ENCODE measurements at regions not wholly inside any gene's neighbourhood (a gene's known extent, or its start where the extent isn't known, plus 50 kb on each side); places are given as distances from the start of the nearest gene placed in this dataset.

- no peak overlapping the region for H3K9ac ChIP-seq
- H3K9me3 ChIP-seq (replicated peaks in 1 of 11), result no peaks in the 10 kb centered on the region
- H4K20me1 ChIP-seq, result no peaks in the 10 kb centered on the region
- H3K27ac ChIP-seq, result no peak overlapping the region
- no peak overlapping the region for H3K4me2 ChIP-seq
- no peaks in the 10 kb centered on the region for H3K27me3 ChIP-seq
- TF ChIP-seq Cebpa-rat (IDR thresholded peaks at IDR 0.05), result no peak
- H3K4me3 ChIP-seq, result no peak overlapping the region
- no peaks in the 10 kb centered on the region for H3K36me3 ChIP-seq
- peaks cover 0 to 4% (median 0%) of the 10 kb centered on the region in 10 experiments; a peak in 1 of 20 replicates for H3K4me1 ChIP-seq
These were observed 533.1 kb downstream of the KLF5 start for GRCh38 chr13:73591861-73592260.

DNA sequence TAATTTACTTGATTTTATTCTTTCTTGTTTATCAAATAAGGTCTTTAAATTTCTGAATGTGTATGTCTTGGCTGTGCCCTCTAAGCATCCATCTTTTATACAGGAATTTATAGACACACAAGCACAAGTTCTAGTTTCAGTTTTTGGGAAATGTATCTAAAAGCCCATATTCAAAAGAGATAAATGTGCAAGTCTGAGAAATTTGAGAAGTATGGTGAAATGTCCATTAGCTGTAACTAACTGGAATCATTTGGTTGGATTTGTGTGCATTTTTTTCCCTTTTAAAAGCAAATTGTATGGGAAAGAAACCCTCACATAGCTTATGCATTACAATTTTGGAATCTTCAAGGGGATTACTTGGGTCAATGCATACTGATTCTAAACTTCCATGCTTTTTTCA is 532.0 kb downstream of the KLF5 start:
- no peak overlapping the region for H3K9ac ChIP-seq
- H3K4me1 ChIP-seq, result no peaks in the 10 kb centered on the region
- no peak for TF ChIP-seq Cebpa-rat (IDR thresholded peaks at IDR 0.05)
- no peaks in the 10 kb centered on the region for H4K20me1 ChIP-seq
- no peak overlapping the region for H3K27ac ChIP-seq
- no peaks in the 10 kb centered on the region for H3K9me3 ChIP-seq (replicated peaks in 1 of 11)
- no peak overlapping the region for H3K4me3 ChIP-seq
- no peaks in the 10 kb centered on the region for H3K36me3 ChIP-seq
- no peaks in the 10 kb centered on the region for H3K27me3 ChIP-seq
- no peak overlapping the region for H3K4me2 ChIP-seq

DNA sequence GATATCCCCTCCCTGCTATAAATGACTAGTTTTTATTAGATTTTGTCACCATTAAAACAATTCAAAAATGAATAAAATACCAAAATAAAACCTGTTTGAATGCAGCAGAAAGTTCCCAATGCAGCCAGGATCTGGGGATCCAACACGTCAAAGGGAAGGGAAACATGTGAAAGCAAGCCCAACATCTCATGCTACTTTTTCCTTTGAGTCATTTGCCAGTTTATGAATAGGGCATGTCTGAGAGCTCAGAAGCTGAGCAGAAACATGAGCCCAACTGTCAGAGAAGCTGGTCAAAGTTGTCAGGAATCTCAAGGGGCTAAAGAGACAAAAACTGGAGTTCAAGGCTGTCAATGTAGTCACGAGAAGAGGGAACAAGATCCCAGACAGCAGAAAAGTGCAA is 526.4 kb downstream of the KLF5 start:
- H3K4me2 ChIP-seq, result no peak overlapping the region
- no peaks in the 10 kb centered on the region for H3K27me3 ChIP-seq
- no peak overlapping the region for H3K27ac ChIP-seq
- no peaks in the 10 kb centered on the region for H4K20me1 ChIP-seq
- no peak overlapping the region for H3K9ac ChIP-seq
- H3K4me1 ChIP-seq, result no peaks in the 10 kb centered on the region
- no peaks in the 10 kb centered on the region for H3K36me3 ChIP-seq
- no peak overlapping the region for H3K4me3 ChIP-seq
- no peak for TF ChIP-seq Cebpa-rat (IDR thresholded peaks at IDR 0.05)
- no peaks in the 10 kb centered on the region for H3K9me3 ChIP-seq (replicated peaks in 1 of 11)

GRCh38 chr13:73583331-73583730 is 524.5 kb downstream of the KLF5 start:
- no peaks in the 10 kb centered on the region for H3K36me3 ChIP-seq
- no peak for TF ChIP-seq Cebpa-rat (IDR thresholded peaks at IDR 0.05)
- H3K9me3 ChIP-seq (replicated peaks in 1 of 11), result no peaks in the 10 kb centered on the region
- no peaks in the 10 kb centered on the region for H4K20me1 ChIP-seq
- no peaks in the 10 kb centered on the region for H3K4me1 ChIP-seq
- H3K4me2 ChIP-seq, result no peak overlapping the region
- H3K27me3 ChIP-seq, result no peaks in the 10 kb centered on the region
- H3K4me3 ChIP-seq, result no peak overlapping the region
- H3K9ac ChIP-seq, result no peak overlapping the region
- no peak overlapping the region for H3K27ac ChIP-seq

GRCh38 chr13:73580513-73581267 is 521.9 kb downstream of the KLF5 start:
- H3K9ac ChIP-seq, result no peak overlapping the region
- no peak for TF ChIP-seq Cebpa-rat (IDR thresholded peaks at IDR 0.05)
- H3K4me2 ChIP-seq, result no peak overlapping the region
- H3K9me3 ChIP-seq (replicated peaks in 1 of 11), result no peaks in the 10 kb centered on the region
- no peaks in the 10 kb centered on the region for H3K36me3 ChIP-seq
- H4K20me1 ChIP-seq, result no peaks in the 10 kb centered on the region
- H3K4me1 ChIP-seq, result no peaks in the 10 kb centered on the region
- H3K27me3 ChIP-seq, result no peaks in the 10 kb centered on the region
- no peak overlapping the region for H3K27ac ChIP-seq
- no peak overlapping the region for H3K4me3 ChIP-seq

GRCh38 chr13:73579574-73580274 is 520.9 kb downstream of the KLF5 start:
- no peak for TF ChIP-seq Cebpa-rat (IDR thresholded peaks at IDR 0.05)
- H4K20me1 ChIP-seq, result no peaks in the 10 kb centered on the region

DNA sequence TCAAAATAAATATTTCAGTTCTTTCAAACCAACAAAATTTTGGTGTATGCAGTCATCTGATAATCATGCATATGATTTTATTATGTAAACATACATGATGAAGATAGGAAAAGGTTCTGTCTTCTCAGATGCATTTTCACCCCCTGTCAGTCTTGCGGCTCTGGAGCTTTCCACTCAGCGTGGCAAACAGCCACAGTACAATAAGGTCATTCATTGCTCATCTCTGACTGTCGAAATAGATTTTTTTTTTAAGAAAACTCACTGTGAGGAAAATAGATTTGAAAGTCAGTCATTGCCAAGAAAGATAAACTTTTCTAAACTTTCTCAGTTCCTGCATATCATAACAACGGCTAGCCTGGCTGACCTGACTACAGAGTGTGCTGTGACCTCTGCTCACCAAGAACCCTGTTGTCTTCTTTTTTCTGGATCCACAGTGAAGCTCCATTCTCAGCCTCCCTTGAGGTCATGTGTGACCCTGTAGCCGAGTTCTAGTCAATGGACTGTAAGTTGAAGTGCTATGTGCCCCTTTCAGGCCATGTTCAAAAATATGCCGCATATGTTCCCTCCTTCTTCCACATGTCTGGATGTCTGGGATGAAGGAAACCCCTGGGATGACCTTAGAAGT is 519.6 kb downstream of the KLF5 start:
- H3K36me3 ChIP-seq, result no peaks in the 10 kb centered on the region
- no peak for TF ChIP-seq Cebpa-rat (IDR thresholded peaks at IDR 0.05)
- H3K4me1 ChIP-seq, result no peaks in the 10 kb centered on the region

More at GRCh38 chr13:73579574-73580274, 520.9 kb downstream of the KLF5 start:
- Histone ChIP-seq H3K9me3 (replicated peaks in 1 of 11) (no peaks in the 10 kb centered on the region), H3K36me3 (no peaks in the 10 kb centered on the region), H3K4me3 (no peak overlapping the region), H3K27ac (no peak overlapping the region), H3K4me2 (no peak overlapping the region), H3K4me1 (no peaks in the 10 kb centered on the region), H3K27me3 (no peaks in the 10 kb centered on the region), H3K9ac (no peak overlapping the region)

GRCh38 chr13:73576291-73576690 is 517.5 kb downstream of the KLF5 start:
- no peaks in the 10 kb centered on the region for H4K20me1 ChIP-seq
- H3K9me3 ChIP-seq (replicated peaks in 1 of 11), result peaks cover 0 to 4% (median 0%) of the 10 kb centered on the region in 11 experiments; a peak in 3 of 22 replicates
- H3K4me2 ChIP-seq, result no peak overlapping the region
- H3K9ac ChIP-seq, result no peak overlapping the region
- no peaks in the 10 kb centered on the region for H3K36me3 ChIP-seq
- H3K27ac ChIP-seq, result no peak overlapping the region
- H3K4me3 ChIP-seq, result no peak overlapping the region
- TF ChIP-seq Cebpa-rat (IDR thresholded peaks at IDR 0.05), result no peak
- H3K4me1 ChIP-seq, result no peaks in the 10 kb centered on the region
- H3K27me3 ChIP-seq, result no peaks in the 10 kb centered on the region

More for the DNA sequence above, 519.6 kb downstream of the KLF5 start:
- no peak overlapping the region for H3K4me3 ChIP-seq
- H3K27me3 ChIP-seq, result no peaks in the 10 kb centered on the region
- H3K4me2 ChIP-seq, result no peak overlapping the region
- H4K20me1 ChIP-seq, result no peaks in the 10 kb centered on the region
- no peak overlapping the region for H3K9ac ChIP-seq
- peaks cover 0 to 4% (median 0%) of the 10 kb centered on the region in 11 experiments; a peak in 3 of 22 replicates for H3K9me3 ChIP-seq (replicated peaks in 1 of 11)
- no peak overlapping the region for H3K27ac ChIP-seq

DNA sequence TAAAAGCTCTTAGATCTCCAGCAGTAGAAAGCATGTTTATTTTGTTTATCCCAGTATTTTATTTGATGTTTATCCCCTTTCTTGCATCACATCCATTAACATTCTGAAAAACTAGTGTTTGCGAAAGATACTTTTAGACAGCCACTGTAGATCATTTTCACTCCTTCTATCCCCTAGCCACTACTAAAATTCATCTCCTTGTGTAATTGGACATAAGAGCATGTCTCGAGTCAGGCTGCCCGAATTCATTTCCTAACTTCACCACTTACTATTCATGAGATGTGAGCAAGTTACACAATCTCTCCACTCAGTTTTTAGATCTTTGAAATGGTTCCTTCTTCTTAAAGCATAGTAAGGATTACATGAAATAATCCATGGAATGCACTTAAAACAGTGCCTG is 514.0 kb downstream of the KLF5 start:
- Histone ChIP-seq H3K27me3 (no peaks in the 10 kb centered on the region), H3K4me1 (no peaks in the 10 kb centered on the region), H3K9me3 (replicated peaks in 1 of 11) (peaks cover 0 to 4% (median 0%) of the 10 kb centered on the region in 11 experiments; a peak in 3 of 22 replicates), H3K4me2 (no peak overlapping the region), H3K9ac (no peak overlapping the region), H3K36me3 (no peaks in the 10 kb centered on the region), H3K27ac (no peak overlapping the region), H4K20me1 (no peaks in the 10 kb centered on the region), H3K4me3 (no peak overlapping the region)
- TF ChIP-seq Cebpa-rat (IDR thresholded peaks at IDR 0.05), result no peak

Data from BLaER1 treated with 17β-estradiol and CSF1 and Interleukin-3, amounts not matched to agents 10 nM and 100 nM (cell line).